ENCODE measurements at regions not wholly inside any gene's neighbourhood (a gene's known extent, or its start where the extent isn't known, plus 50 kb on each side); places are given as distances from the start of the nearest gene placed in this dataset.

DNA sequence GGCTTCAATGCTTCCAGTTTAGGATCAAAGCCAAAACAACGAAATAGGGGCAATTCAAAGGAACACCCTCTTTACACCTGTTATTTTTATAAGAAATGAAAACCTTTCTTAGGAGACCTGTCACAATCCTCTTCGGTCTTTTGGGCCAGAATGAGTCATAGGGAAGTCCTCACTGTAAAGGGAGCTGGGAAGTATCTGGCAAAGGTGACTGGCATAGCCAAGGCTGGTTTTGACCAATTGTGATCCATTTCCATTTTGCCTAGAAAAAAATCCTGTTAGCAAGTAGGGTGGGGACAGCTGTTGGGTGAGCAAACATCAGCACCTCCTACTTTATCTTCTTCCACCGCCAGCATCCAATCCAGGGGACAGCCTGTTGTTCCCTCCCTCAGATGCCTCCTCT lies 343.2 kb upstream of the SULF2 start:
- no peak for TF ChIP-seq POLR2A (IDR thresholded peaks at IDR 0.05; ENCODE audit: low read depth, low read length)
- no peak for TF ChIP-seq POLR2AphosphoS5 (IDR thresholded peaks at IDR 0.05; ENCODE audit: low read depth, low read length)
